ENCODE measurements at regions not wholly inside any gene's neighbourhood (a gene's known extent, or its start where the extent isn't known, plus 50 kb on each side); places are given as distances from the start of the nearest gene placed in this dataset.

GRCh38 chr1:214107322-214108096 is 119.7 kb downstream of the PROX1 start:
- Histone ChIP-seq H3K9ac (ENCODE audit: control insufficient read depth, insufficient read depth, low read length) (no peak overlapping the region), H3K27me3 (replicated peaks in 1 of 2; ENCODE audit: control insufficient read depth in 2 of 2, insufficient read depth in 2 of 2, low read length in 1 of 2) (no peaks in the 10 kb centered on the region), H2AFZ (ENCODE audit: control insufficient read depth, low read depth, low read length) (no peak overlapping the region), H3K79me2 (ENCODE audit: control insufficient read depth, insufficient read depth, low read length) (no peaks in the 10 kb centered on the region), H3K9me3 (replicated peaks; ENCODE audit: control insufficient read depth, insufficient read depth, low read length) (no peaks in the 10 kb centered on the region), H3K27ac (ENCODE audit: control insufficient read depth, insufficient read depth) (no peak overlapping the region), H4K20me1 (ENCODE audit: control insufficient read depth, insufficient read depth) (no peaks in the 10 kb centered on the region), H3K36me3 (ENCODE audit: control insufficient read depth in 2 of 2, insufficient read depth in 2 of 2, low read length in 1 of 2) (no peaks in the 10 kb centered on the region), H3K4me3 (no peak overlapping the region), H3K4me1 (ENCODE audit: control insufficient read depth, insufficient read depth, low read length) (no peaks in the 10 kb centered on the region), H3K4me2 (ENCODE audit: control insufficient read depth, insufficient read depth) (no peak overlapping the region)
- ATAC-seq, result no peak
- no peak for DNase-seq (ENCODE audit: low read depth, low spot score)
- ChIA-PET POLR2A (no interaction called here), SMC1A (ENCODE audit: uncharacterized antibody, unreplicated experiment) (no interaction called here), CTCF (no interaction called here), RAD21 (ENCODE audit: unreplicated experiment) (no interaction called here)
- in situ Hi-C loops (cut with MboI), result no loop called here
- no TSS peak for BruUV-seq (replicated peaks)
- FAIRE-seq, result no peak
- TF ChIP-seq BMI1 (IDR thresholded peaks at IDR 0.05; ENCODE audit: borderline replicate concordance) (no peak), HDAC2 (IDR thresholded peaks at IDR 0.05) (no peak), NR2C1 (IDR thresholded peaks at IDR 0.05) (no peak), IRF3 (IDR thresholded peaks at IDR 0.05) (no peak), WRNIP1 (IDR thresholded peaks at IDR 0.05; ENCODE audit: borderline replicate concordance, low read depth, low read length) (no peak), DPF2 (IDR thresholded peaks at IDR 0.05) (no peak), RBBP5 (conservative IDR thresholded peaks at IDR 0.05) (no peak), ZNF274 (IDR thresholded peaks at IDR 0.05; ENCODE audit: insufficient read depth, insufficient read length) (no peak), POLR2AphosphoS5 (IDR thresholded peaks at IDR 0.05; ENCODE audit: low read length) (no peak), STAT1 (conservative IDR thresholded peaks at IDR 0.05) (no peak), SREBF2 (IDR thresholded peaks at IDR 0.05; ENCODE audit: low read length) (no peak), IKZF1 (conservative IDR thresholded peaks at IDR 0.05) (no peak), POLR2A (IDR thresholded peaks at IDR 0.05; ENCODE audit: low read depth, low read length) (no peak), ATF2 (IDR thresholded peaks at IDR 0.05; ENCODE audit: low read length) (no peak)
- TF ChIP-seq, protein P1, sequence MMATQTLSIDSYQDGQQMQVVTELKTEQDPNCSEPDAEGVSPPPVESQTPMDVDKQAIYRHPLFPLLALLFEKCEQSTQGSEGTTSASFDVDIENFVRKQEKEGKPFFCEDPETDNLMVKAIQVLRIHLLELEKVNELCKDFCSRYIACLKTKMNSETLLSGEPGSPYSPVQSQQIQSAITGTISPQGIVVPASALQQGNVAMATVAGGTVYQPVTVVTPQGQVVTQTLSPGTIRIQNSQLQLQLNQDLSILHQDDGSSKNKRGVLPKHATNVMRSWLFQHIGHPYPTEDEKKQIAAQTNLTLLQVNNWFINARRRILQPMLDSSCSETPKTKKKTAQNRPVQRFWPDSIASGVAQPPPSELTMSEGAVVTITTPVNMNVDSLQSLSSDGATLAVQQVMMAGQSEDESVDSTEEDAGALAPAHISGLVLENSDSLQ (IDR thresholded peaks at IDR 0.05), result no peak
- WGBS (ENCODE audit: insufficient coverage, insufficient replicate concordance, low lambda C conversion rate, missing lambda C conversion rate), result 16% methylated on average over 22 of the region's 25 CpGs
- intact Hi-C loops (cut with micrococcal nuclease; ENCODE audit: unreplicated experiment), result no loop called here

All from GM12878 (cell line).